NCI-H2196 (cell line): ENCODE measurements at regions not wholly inside any gene's neighbourhood (a gene's known extent, or its start where the extent isn't known, plus 50 kb on each side); places are given as distances from the start of the nearest gene placed in this dataset.

Experiments used
- DNase-seq: peaks from one replicate; lab custom pipeline; 2025; ENCODE audit not compliant: unreplicated experiment; lab: John Stamatoyannopoulos, UW

- no peak for DNase-seq
Observed at GRCh38 chr11:28649922-28650321, 541.7 kb downstream of the METTL15 start.

GRCh38 chr11:28636566-28636965, 528.4 kb downstream of the METTL15 start:
- DNase-seq, result no peak

GRCh38 chr11:28636033-28636432, 527.8 kb downstream of the METTL15 start:
- DNase-seq, result no peak

GRCh38 chr11:28632338-28632737, 524.1 kb downstream of the METTL15 start:
- DNase-seq, result no peak

- DNase-seq, result no peak
Observed at GRCh38 chr11:28631148-28631547, 523.0 kb downstream of the METTL15 start.

- no peak for DNase-seq
Observed at GRCh38 chr11:28629235-28629634, 521.0 kb downstream of the METTL15 start.

GRCh38 chr11:28628412-28628811, 520.2 kb downstream of the METTL15 start:
- DNase-seq, result no peak

GRCh38 chr11:28627690-28628255, 519.6 kb downstream of the METTL15 start:
- DNase-seq, result no peak

GRCh38 chr11:28625532-28625931, 517.3 kb downstream of the METTL15 start:
- no peak for DNase-seq

GRCh38 chr11:28621753-28622152, 513.6 kb downstream of the METTL15 start:
- peak; percentile 5 for DNase-seq

GRCh38 chr11:28619846-28620540, 511.8 kb downstream of the METTL15 start:
- DNase-seq, result no peak

- no peak for DNase-seq
Observed at GRCh38 chr11:28618416-28618815, 510.2 kb downstream of the METTL15 start.

GRCh38 chr11:28616160-28616965, 508.2 kb downstream of the METTL15 start:
- DNase-seq, result no peak

GRCh38 chr11:28615542-28615941, 507.4 kb downstream of the METTL15 start:
- DNase-seq, result no peak

GRCh38 chr11:28606930-28607329, 498.7 kb downstream of the METTL15 start:
- DNase-seq, result no peak

GRCh38 chr11:28599656-28600055, 491.5 kb downstream of the METTL15 start:
- no peak for DNase-seq

- DNase-seq, result no peak
Observed at GRCh38 chr11:28598531-28598930, 490.3 kb downstream of the METTL15 start.

- no peak for DNase-seq
Observed at GRCh38 chr11:28596816-28597215, 488.6 kb downstream of the METTL15 start.

GRCh38 chr11:28592141-28592540, 484.0 kb downstream of the METTL15 start:
- no peak for DNase-seq

GRCh38 chr11:28584992-28585391, 476.8 kb downstream of the METTL15 start:
- no peak for DNase-seq

- DNase-seq, result no peak
Observed at GRCh38 chr11:28582506-28582905, 474.3 kb downstream of the METTL15 start.
